ENCODE measurements at regions not wholly inside any gene's neighbourhood (a gene's known extent, or its start where the extent isn't known, plus 50 kb on each side); places are given as distances from the start of the nearest gene placed in this dataset.

DNA sequence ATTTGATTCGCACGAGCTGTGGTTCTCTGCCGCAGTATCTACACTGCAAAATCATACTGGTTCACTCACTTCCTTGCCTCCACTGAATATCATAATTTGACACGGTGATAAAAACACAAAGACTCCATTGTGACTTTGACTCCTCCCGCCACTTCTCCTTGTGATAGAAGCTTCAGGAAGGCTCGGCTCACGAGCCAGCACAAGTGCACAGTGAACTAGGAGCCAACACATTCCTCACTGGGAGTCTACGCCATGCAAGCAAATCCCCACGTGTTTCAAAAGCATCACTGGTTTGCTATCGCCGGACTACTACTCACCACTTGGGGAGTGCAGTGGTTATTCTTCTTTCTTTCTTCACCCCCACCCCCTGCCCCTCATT is 293.3 kb upstream of the PARD3B start:
- DNase-seq: no peak
- 50 to 71% methylated on average over 2 to 11 of the region's 11 CpGs for WGBS, 2 donors (ENCODE audit: low coverage in 1 of 2)
- intact Hi-C loops (cut with DNase I; ENCODE audit: low total_unique reads) (loop anchor here (10.0 kb wide), 1 partner anchor 1423 kb away; no protein-coding TSS in a partner anchor), in situ Hi-C loops (cut with MboI; ENCODE audit: low pct_ligation_motif_present in 1 of 4, low pct_unique_long_range_greater_than_20kb in 1 of 4, low sequenced_read_pairs in 3 of 4) (no loop called here)
- Histone ChIP-seq H3K9me3 (no peaks in the 10 kb centered on the region), H3K27ac (no peak overlapping the region), H3K36me3 (no peaks in the 10 kb centered on the region), H3K27me3 (no peaks in the 10 kb centered on the region), H3K4me1 (peaks cover 0 to under 1% (median 0%) of the 10 kb centered on the region in 4 donors), H3K4me3 (no peak overlapping the region)
- TF ChIP-seq CTCF (IDR thresholded peaks at IDR 0.05) (no peak), POLR2AphosphoS5 (IDR thresholded peaks at IDR 0.05) (no peak), POLR2A (IDR thresholded peaks at IDR 0.05) (no peak), EP300 (IDR thresholded peaks at IDR 0.05; ENCODE audit: low read depth) (no peak)

GRCh38 chr2:204255071-204255470 is 290.2 kb upstream of the PARD3B start:
- in situ Hi-C loops (cut with MboI; ENCODE audit: low pct_ligation_motif_present in 1 of 4, low pct_unique_long_range_greater_than_20kb in 1 of 4, low sequenced_read_pairs in 3 of 4): no loop called here
- intact Hi-C loops (cut with DNase I; ENCODE audit: low total_unique reads): loop anchor here (10.0 kb wide), 1 partner anchor 1420 kb away; no protein-coding TSS in a partner anchor

GRCh38 chr2:204255526-204255925 is 289.7 kb upstream of the PARD3B start:
- in situ Hi-C loops (cut with MboI; ENCODE audit: low pct_ligation_motif_present in 1 of 4, low pct_unique_long_range_greater_than_20kb in 1 of 4, low sequenced_read_pairs in 3 of 4): no loop called here
- Histone ChIP-seq H3K4me3 (no peak overlapping the region), H3K4me1 (peaks cover 0 to 7% (median 3%) of the 10 kb centered on the region in 4 donors), H3K27ac (no peak overlapping the region), H3K36me3 (no peaks in the 10 kb centered on the region), H3K27me3 (no peaks in the 10 kb centered on the region), H3K9me3 (no peaks in the 10 kb centered on the region)
- intact Hi-C loops (cut with DNase I; ENCODE audit: low total_unique reads): loop anchor here (10.0 kb wide), 1 partner anchor 1419 kb away; no protein-coding TSS in a partner anchor
- 51 to 66% methylated on average over 2 of the region's 2 CpGs for WGBS, 2 donors (ENCODE audit: low coverage in 1 of 2)
- no peak for TF ChIP-seq POLR2A (IDR thresholded peaks at IDR 0.05)
- TF ChIP-seq EP300 (IDR thresholded peaks at IDR 0.05; ENCODE audit: low read depth): no peak
- TF ChIP-seq CTCF (IDR thresholded peaks at IDR 0.05): no peak
- TF ChIP-seq POLR2AphosphoS5 (IDR thresholded peaks at IDR 0.05): no peak
- no peak for DNase-seq

More at GRCh38 chr2:204255071-204255470, 290.2 kb upstream of the PARD3B start:
- Histone ChIP-seq H3K27me3 (no peaks in the 10 kb centered on the region), H3K4me1 (peaks cover 0 to 6% (median 1%) of the 10 kb centered on the region in 4 donors), H3K9me3 (no peaks in the 10 kb centered on the region), H3K27ac (no peak overlapping the region), H3K4me3 (no peak overlapping the region), H3K36me3 (no peaks in the 10 kb centered on the region)
- no peak for TF ChIP-seq EP300 (IDR thresholded peaks at IDR 0.05; ENCODE audit: low read depth)
- no peak for TF ChIP-seq CTCF (IDR thresholded peaks at IDR 0.05)
- TF ChIP-seq POLR2A (IDR thresholded peaks at IDR 0.05): no peak
- TF ChIP-seq POLR2AphosphoS5 (IDR thresholded peaks at IDR 0.05): no peak
- WGBS, 2 donors (ENCODE audit: low coverage in 1 of 2): 93 to 100% methylated on average over 2 to 5 of the region's 5 CpGs
- DNase-seq: no peak

DNA sequence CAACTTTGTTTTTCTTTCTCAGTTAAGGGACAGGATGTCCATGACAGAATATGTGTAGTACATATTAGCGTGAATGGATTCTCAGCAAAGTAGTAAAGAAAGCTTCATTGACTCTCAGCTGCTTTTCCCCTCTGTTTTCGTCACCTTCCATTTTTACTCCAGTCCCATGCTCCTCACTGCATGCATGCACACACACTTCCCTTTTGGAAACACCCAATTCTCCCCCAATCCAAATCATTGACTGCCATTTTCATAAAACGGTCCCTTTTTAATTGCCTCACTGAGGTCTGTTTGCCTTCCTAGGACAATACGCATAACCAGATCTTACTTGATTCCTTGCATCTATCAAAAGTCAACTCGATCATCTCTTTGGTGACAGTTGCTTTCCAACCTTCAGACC is 287.5 kb upstream of the PARD3B start:
- Histone ChIP-seq H3K4me1 (peaks cover 0 to 8% (median 3%) of the 10 kb centered on the region in 4 donors), H3K27me3 (no peaks in the 10 kb centered on the region), H3K36me3 (no peaks in the 10 kb centered on the region), H3K27ac (no peak overlapping the region), H3K4me3 (no peak overlapping the region), H3K9me3 (no peaks in the 10 kb centered on the region)
- no peak for TF ChIP-seq POLR2A (IDR thresholded peaks at IDR 0.05)
- TF ChIP-seq POLR2AphosphoS5 (IDR thresholded peaks at IDR 0.05): no peak
- TF ChIP-seq CTCF (IDR thresholded peaks at IDR 0.05): no peak
- no peak for TF ChIP-seq EP300 (IDR thresholded peaks at IDR 0.05; ENCODE audit: low read depth)
- no peak for DNase-seq
- intact Hi-C loops (cut with DNase I; ENCODE audit: low total_unique reads): loop anchor here (10.0 kb wide), 1 partner anchor 1417 kb away; no protein-coding TSS in a partner anchor
- in situ Hi-C loops (cut with MboI; ENCODE audit: low pct_ligation_motif_present in 1 of 4, low pct_unique_long_range_greater_than_20kb in 1 of 4, low sequenced_read_pairs in 3 of 4): no loop called here
- WGBS, 2 donors (ENCODE audit: low coverage in 1 of 2): 90 to 95% methylated on average over 5 of the region's 5 CpGs
